ENCODE measurements at regions not wholly inside any gene's neighbourhood (a gene's known extent, or its start where the extent isn't known, plus 50 kb on each side); places are given as distances from the start of the nearest gene placed in this dataset.

- DNase-seq (ENCODE audit: low read depth, low spot score) (peak; percentile 69), FAIRE-seq (peak; percentile 43)
- POLR2A ChIA-PET, result no interaction called here
Measured at GRCh38 chr14:84064316-84065125, 1465.4 kb upstream of the FLRT2 start.

DNA sequence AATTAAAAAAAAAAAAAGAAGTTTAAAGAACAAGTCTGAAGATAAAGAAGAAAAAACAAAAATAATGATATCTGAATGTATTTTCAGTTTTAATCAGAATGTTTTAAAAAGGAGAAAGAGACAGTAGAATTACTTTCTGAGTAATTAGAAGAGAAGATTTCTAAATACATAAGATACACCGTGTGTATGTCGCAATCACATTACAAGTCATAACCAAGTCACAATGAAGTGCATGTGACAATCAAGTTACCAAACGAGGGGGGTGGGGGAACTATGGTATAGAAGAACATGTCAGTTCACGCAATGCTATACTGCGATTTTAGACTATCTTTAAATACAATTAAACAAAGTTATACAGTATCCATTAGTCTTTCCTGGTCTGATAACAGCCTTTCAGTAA is 1464.1 kb upstream of the FLRT2 start:
- intact Hi-C loops (cut with micrococcal nuclease) (no loop called here), dilution Hi-C loops (cut with MboI; ENCODE audit: extremely low pct_ligation_motif_present, low sequenced_read_pairs) (no loop called here)
- H3K27me3 ChIP-seq (ENCODE audit: control insufficient read depth in 2 of 2, insufficient read depth in 2 of 2, low read length in 2 of 2), result no peaks in the 10 kb centered on the region
- H3K27ac ChIP-seq (ENCODE audit: insufficient read depth, low read depth, low read length), result no peak overlapping the region
- no peaks in the 10 kb centered on the region for H3K79me2 ChIP-seq (ENCODE audit: control insufficient read depth, insufficient read depth, low read length)
- no peak for TF ChIP-seq MYC (IDR thresholded peaks at IDR 0.05; ENCODE audit: low read depth, low read length)
- TF ChIP-seq POLR2A (IDR thresholded peaks at IDR 0.05; ENCODE audit: low read depth, low read length), result no peak
- no peak for TF ChIP-seq MAX (IDR thresholded peaks at IDR 0.05; ENCODE audit: insufficient read depth, insufficient read length)
- no peak for TF ChIP-seq FOS (IDR thresholded peaks at IDR 0.05; ENCODE audit: borderline replicate concordance, insufficient read depth, low read length)
- TF ChIP-seq, protein P1, sequence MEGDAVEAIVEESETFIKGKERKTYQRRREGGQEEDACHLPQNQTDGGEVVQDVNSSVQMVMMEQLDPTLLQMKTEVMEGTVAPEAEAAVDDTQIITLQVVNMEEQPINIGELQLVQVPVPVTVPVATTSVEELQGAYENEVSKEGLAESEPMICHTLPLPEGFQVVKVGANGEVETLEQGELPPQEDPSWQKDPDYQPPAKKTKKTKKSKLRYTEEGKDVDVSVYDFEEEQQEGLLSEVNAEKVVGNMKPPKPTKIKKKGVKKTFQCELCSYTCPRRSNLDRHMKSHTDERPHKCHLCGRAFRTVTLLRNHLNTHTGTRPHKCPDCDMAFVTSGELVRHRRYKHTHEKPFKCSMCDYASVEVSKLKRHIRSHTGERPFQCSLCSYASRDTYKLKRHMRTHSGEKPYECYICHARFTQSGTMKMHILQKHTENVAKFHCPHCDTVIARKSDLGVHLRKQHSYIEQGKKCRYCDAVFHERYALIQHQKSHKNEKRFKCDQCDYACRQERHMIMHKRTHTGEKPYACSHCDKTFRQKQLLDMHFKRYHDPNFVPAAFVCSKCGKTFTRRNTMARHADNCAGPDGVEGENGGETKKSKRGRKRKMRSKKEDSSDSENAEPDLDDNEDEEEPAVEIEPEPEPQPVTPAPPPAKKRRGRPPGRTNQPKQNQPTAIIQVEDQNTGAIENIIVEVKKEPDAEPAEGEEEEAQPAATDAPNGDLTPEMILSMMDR (IDR thresholded peaks at IDR 0.05; ENCODE audit: extremely low read depth in 1 of 2, insufficient read depth in 1 of 2, low read depth in 1 of 2, low read length in 2 of 2), result no peak
- H4K20me1 ChIP-seq (replicated peaks; ENCODE audit: control insufficient read depth, extremely low read depth, insufficient read depth, low read length), result no peaks in the 10 kb centered on the region
- peaks cover 4% of the 10 kb centered on the region for H3K4me1 ChIP-seq (ENCODE audit: control insufficient read depth, extremely low read depth, insufficient read depth, low read length)
- H3K9me1 ChIP-seq (replicated peaks; ENCODE audit: control insufficient read depth, extremely low read depth, insufficient read depth, low read length), result no peaks in the 10 kb centered on the region
- DNase-seq (ENCODE audit: low read depth, low spot score) (no peak), FAIRE-seq (no peak)
- ChIA-PET CTCF (no interaction called here), POLR2A (no interaction called here)
- no peak overlapping the region for H3K9ac ChIP-seq (replicated peaks; ENCODE audit: extremely low read depth, insufficient read depth, low read length)
- H3K9me3 ChIP-seq (replicated peaks; ENCODE audit: control insufficient read depth, insufficient read depth, low read length), result no peaks in the 10 kb centered on the region
- H3K36me3 ChIP-seq (ENCODE audit: control insufficient read depth in 2 of 2, extremely low read depth in 1 of 2, insufficient read depth in 2 of 2, low read length in 2 of 2), result no peaks in the 10 kb centered on the region
- no peak overlapping the region for H3K4me3 ChIP-seq (replicated peaks in 1 of 3; ENCODE audit: insufficient read depth in 1 of 3, low read depth in 1 of 3, low read length in 3 of 3)
- BruUV-seq (replicated peaks), result no TSS peak
- no peak overlapping the region for H3K4me2 ChIP-seq (ENCODE audit: insufficient read depth, low read length)
- no peak overlapping the region for H2AFZ ChIP-seq (ENCODE audit: low read depth, low read length)

More at GRCh38 chr14:84064316-84065125, 1465.4 kb upstream of the FLRT2 start:
- H2AFZ ChIP-seq (ENCODE audit: low read depth, low read length), result peak overlapping the region; percentile 76
- dilution Hi-C loops (cut with MboI; ENCODE audit: extremely low pct_ligation_motif_present, low sequenced_read_pairs) (no loop called here), intact Hi-C loops (cut with micrococcal nuclease) (no loop called here)
- no peak overlapping the region for H3K27ac ChIP-seq (ENCODE audit: insufficient read depth, low read depth, low read length)
- H3K9me1 ChIP-seq (replicated peaks; ENCODE audit: control insufficient read depth, extremely low read depth, insufficient read depth, low read length), result no peaks in the 10 kb centered on the region
- TF ChIP-seq POLR2A (IDR thresholded peaks at IDR 0.05; ENCODE audit: low read depth, low read length) (no peak), FOS (IDR thresholded peaks at IDR 0.05; ENCODE audit: borderline replicate concordance, insufficient read depth, low read length) (no peak), MYC (IDR thresholded peaks at IDR 0.05; ENCODE audit: low read depth, low read length) (no peak), EZH2 (IDR thresholded peaks at IDR 0.05; ENCODE audit: borderline replicate concordance, low read depth, low read length, severe bottlenecking) (no peak), POLR2AphosphoS5 (IDR thresholded peaks at IDR 0.05; ENCODE audit: insufficient read depth, low read depth, low read length) (no peak)
- CTCF ChIA-PET, result no interaction called here
- no peaks in the 10 kb centered on the region for H3K9me3 ChIP-seq (replicated peaks; ENCODE audit: control insufficient read depth, insufficient read depth, low read length)
- no peak overlapping the region for H3K9ac ChIP-seq (replicated peaks; ENCODE audit: extremely low read depth, insufficient read depth, low read length)
- H3K4me2 ChIP-seq (ENCODE audit: insufficient read depth, low read length), result no peak overlapping the region
- no peaks in the 10 kb centered on the region for H4K20me1 ChIP-seq (replicated peaks; ENCODE audit: control insufficient read depth, extremely low read depth, insufficient read depth, low read length)
- no peaks in the 10 kb centered on the region for H3K27me3 ChIP-seq (ENCODE audit: control insufficient read depth in 2 of 2, insufficient read depth in 2 of 2, low read length in 2 of 2)
- H3K4me1 ChIP-seq (ENCODE audit: control insufficient read depth, extremely low read depth, insufficient read depth, low read length), result peaks cover 4% of the 10 kb centered on the region
- H3K4me3 ChIP-seq (replicated peaks in 1 of 3; ENCODE audit: insufficient read depth in 1 of 3, low read depth in 1 of 3, low read length in 3 of 3), result no peak overlapping the region
- BruUV-seq (replicated peaks), result no TSS peak
- H3K36me3 ChIP-seq (ENCODE audit: control insufficient read depth in 2 of 2, extremely low read depth in 1 of 2, insufficient read depth in 2 of 2, low read length in 2 of 2), result no peaks in the 10 kb centered on the region
- H3K79me2 ChIP-seq (ENCODE audit: control insufficient read depth, insufficient read depth, low read length), result no peaks in the 10 kb centered on the region
